ENCODE measurements at regions not wholly inside any gene's neighbourhood (a gene's known extent, or its start where the extent isn't known, plus 50 kb on each side); places are given as distances from the start of the nearest gene placed in this dataset.

GRCh38 chr7:41047789-41048191, 655.1 kb downstream of the INHBA start:
- Mint-ChIP-seq H3K4me3 (ENCODE audit: unreplicated experiment) (no peak overlapping the region), H3K27me3 (ENCODE audit: low read depth) (no peaks in the 10 kb centered on the region), H3K36me3 (ENCODE audit: low read depth) (peaks cover 4% of the 10 kb centered on the region), H3K9me3 (ENCODE audit: low read depth) (peaks cover 5% of the 10 kb centered on the region), H3K4me1 (ENCODE audit: low read depth) (peaks cover 27% of the 10 kb centered on the region), H3K27ac (ENCODE audit: unreplicated experiment) (peak overlapping the region; percentile 22)
- no peak for TF ChIP-seq CTCF (IDR thresholded peaks at IDR 0.05)
- no peak for DNase-seq (ENCODE audit: low spot score)

- Mint-ChIP-seq H3K36me3 (ENCODE audit: low read depth) (peaks cover 7% of the 10 kb centered on the region), H3K4me3 (ENCODE audit: unreplicated experiment) (no peak overlapping the region), H3K9me3 (ENCODE audit: low read depth) (peaks cover 5% of the 10 kb centered on the region), H3K27me3 (ENCODE audit: low read depth) (no peaks in the 10 kb centered on the region), H3K27ac (ENCODE audit: unreplicated experiment) (no peak overlapping the region), H3K4me1 (ENCODE audit: low read depth) (peaks cover 27% of the 10 kb centered on the region)
- DNase-seq (ENCODE audit: low spot score) = no peak
- TF ChIP-seq CTCF (IDR thresholded peaks at IDR 0.05) = no peak
These were observed 655.7 kb downstream of the INHBA start for GRCh38 chr7:41047211-41047610.

GRCh38 chr7:41046776-41047175, 656.1 kb downstream of the INHBA start:
- Mint-ChIP-seq H3K9me3 (ENCODE audit: low read depth) (peaks cover 5% of the 10 kb centered on the region), H3K27ac (ENCODE audit: unreplicated experiment) (no peak overlapping the region), H3K4me3 (ENCODE audit: unreplicated experiment) (no peak overlapping the region), H3K4me1 (ENCODE audit: low read depth) (peaks cover 27% of the 10 kb centered on the region), H3K36me3 (ENCODE audit: low read depth) (peaks cover 7% of the 10 kb centered on the region), H3K27me3 (ENCODE audit: low read depth) (no peaks in the 10 kb centered on the region)
- no peak for DNase-seq (ENCODE audit: low spot score)
- TF ChIP-seq CTCF (IDR thresholded peaks at IDR 0.05) = no peak

- Mint-ChIP-seq H3K4me1 (ENCODE audit: low read depth) (peaks cover 27% of the 10 kb centered on the region), H3K36me3 (ENCODE audit: low read depth) (peaks cover 7% of the 10 kb centered on the region), H3K27ac (ENCODE audit: unreplicated experiment) (peak overlapping the region; percentile 63), H3K27me3 (ENCODE audit: low read depth) (no peaks in the 10 kb centered on the region), H3K9me3 (ENCODE audit: low read depth) (peaks cover 5% of the 10 kb centered on the region), H3K4me3 (ENCODE audit: unreplicated experiment) (no peak overlapping the region)
- no peak for TF ChIP-seq CTCF (IDR thresholded peaks at IDR 0.05)
- DNase-seq (ENCODE audit: low spot score) = no peak
These were observed 656.6 kb downstream of the INHBA start for GRCh38 chr7:41046221-41046761.

- H3K4me1 Mint-ChIP-seq (ENCODE audit: low read depth) = peaks cover 27% of the 10 kb centered on the region
- H3K36me3 Mint-ChIP-seq (ENCODE audit: low read depth) = peaks cover 7% of the 10 kb centered on the region
- no peak overlapping the region for H3K27ac Mint-ChIP-seq (ENCODE audit: unreplicated experiment)
- no peaks in the 10 kb centered on the region for H3K27me3 Mint-ChIP-seq (ENCODE audit: low read depth)
- peaks cover 5% of the 10 kb centered on the region for H3K9me3 Mint-ChIP-seq (ENCODE audit: low read depth)
- DNase-seq (ENCODE audit: low spot score) = no peak
- TF ChIP-seq CTCF (IDR thresholded peaks at IDR 0.05) = no peak
- no peak overlapping the region for H3K4me3 Mint-ChIP-seq (ENCODE audit: unreplicated experiment)
These were observed 657.2 kb downstream of the INHBA start for GRCh38 chr7:41045556-41046123.
